ENCODE measurements at regions not wholly inside any gene's neighbourhood (a gene's known extent, or its start where the extent isn't known, plus 50 kb on each side); places are given as distances from the start of the nearest gene placed in this dataset.

GRCh38 chr16:59612094-59612493 lies 878.0 kb upstream of the GOT2 start:
- DNase-seq (ENCODE audit: insufficient read length) = no peak
- TF ChIP-seq TAF1 (IDR thresholded peaks at IDR 0.05; ENCODE audit: borderline replicate concordance, low read depth, low read length) (no peak), POLR2A (IDR thresholded peaks at IDR 0.05; ENCODE audit: low read depth, low read length) (no peak), POLR2AphosphoS5 (IDR thresholded peaks at IDR 0.05; ENCODE audit: low read depth, low read length) (no peak)
- no peak for FAIRE-seq

GRCh38 chr16:59611556-59611955 lies 877.4 kb upstream of the GOT2 start:
- TF ChIP-seq POLR2AphosphoS5 (IDR thresholded peaks at IDR 0.05; ENCODE audit: low read depth, low read length) (no peak), POLR2A (IDR thresholded peaks at IDR 0.05; ENCODE audit: low read depth, low read length) (no peak), TAF1 (IDR thresholded peaks at IDR 0.05; ENCODE audit: borderline replicate concordance, low read depth, low read length) (no peak)
- DNase-seq (ENCODE audit: insufficient read length) (no peak), FAIRE-seq (no peak)

GRCh38 chr16:59605706-59606105 lies 871.6 kb upstream of the GOT2 start:
- no peak for TF ChIP-seq TAF1 (IDR thresholded peaks at IDR 0.05; ENCODE audit: borderline replicate concordance, low read depth, low read length)
- TF ChIP-seq POLR2A (IDR thresholded peaks at IDR 0.05; ENCODE audit: low read depth, low read length) = no peak
- TF ChIP-seq POLR2AphosphoS5 (IDR thresholded peaks at IDR 0.05; ENCODE audit: low read depth, low read length) = no peak
- no peak for FAIRE-seq
- no peak for DNase-seq (ENCODE audit: insufficient read length)

GRCh38 chr16:59604354-59604753 lies 870.2 kb upstream of the GOT2 start:
- TF ChIP-seq POLR2AphosphoS5 (IDR thresholded peaks at IDR 0.05; ENCODE audit: low read depth, low read length) = no peak
- no peak for DNase-seq (ENCODE audit: insufficient read length)
- FAIRE-seq = no peak

GRCh38 chr16:59601452-59601851 lies 867.3 kb upstream of the GOT2 start:
- DNase-seq (ENCODE audit: insufficient read length) = no peak
- TF ChIP-seq TAF1 (IDR thresholded peaks at IDR 0.05; ENCODE audit: borderline replicate concordance, low read depth, low read length) = no peak
- no peak for TF ChIP-seq POLR2AphosphoS5 (IDR thresholded peaks at IDR 0.05; ENCODE audit: low read depth, low read length)
- TF ChIP-seq POLR2A (IDR thresholded peaks at IDR 0.05; ENCODE audit: low read depth, low read length) = no peak
- FAIRE-seq = no peak

GRCh38 chr16:59597269-59597668 lies 863.2 kb upstream of the GOT2 start:
- FAIRE-seq = no peak
- TF ChIP-seq POLR2AphosphoS5 (IDR thresholded peaks at IDR 0.05; ENCODE audit: low read depth, low read length) = no peak
- TF ChIP-seq TAF1 (IDR thresholded peaks at IDR 0.05; ENCODE audit: borderline replicate concordance, low read depth, low read length) = no peak
- no peak for TF ChIP-seq POLR2A (IDR thresholded peaks at IDR 0.05; ENCODE audit: low read depth, low read length)
- no peak for DNase-seq (ENCODE audit: insufficient read length)

- FAIRE-seq (no peak), DNase-seq (ENCODE audit: insufficient read length) (no peak)
- TF ChIP-seq TAF1 (IDR thresholded peaks at IDR 0.05; ENCODE audit: borderline replicate concordance, low read depth, low read length) = no peak
- no peak for TF ChIP-seq POLR2AphosphoS5 (IDR thresholded peaks at IDR 0.05; ENCODE audit: low read depth, low read length)
- no peak for TF ChIP-seq POLR2A (IDR thresholded peaks at IDR 0.05; ENCODE audit: low read depth, low read length)
Observed at GRCh38 chr16:59596693-59597092, 862.6 kb upstream of the GOT2 start.

- no peak for DNase-seq (ENCODE audit: insufficient read length)
- TF ChIP-seq POLR2A (IDR thresholded peaks at IDR 0.05; ENCODE audit: low read depth, low read length) (no peak), POLR2AphosphoS5 (IDR thresholded peaks at IDR 0.05; ENCODE audit: low read depth, low read length) (no peak), TAF1 (IDR thresholded peaks at IDR 0.05; ENCODE audit: borderline replicate concordance, low read depth, low read length) (no peak)
Observed at GRCh38 chr16:59593194-59593661, 859.1 kb upstream of the GOT2 start.

GRCh38 chr16:59591480-59591879 lies 857.4 kb upstream of the GOT2 start:
- no peak for DNase-seq (ENCODE audit: insufficient read length)
- TF ChIP-seq TAF1 (IDR thresholded peaks at IDR 0.05; ENCODE audit: borderline replicate concordance, low read depth, low read length) (no peak), POLR2A (IDR thresholded peaks at IDR 0.05; ENCODE audit: low read depth, low read length) (no peak), POLR2AphosphoS5 (IDR thresholded peaks at IDR 0.05; ENCODE audit: low read depth, low read length) (no peak)
- FAIRE-seq = no peak

More at GRCh38 chr16:59593194-59593661, 859.1 kb upstream of the GOT2 start:
- no peak for FAIRE-seq

- TF ChIP-seq TAF1 (IDR thresholded peaks at IDR 0.05; ENCODE audit: borderline replicate concordance, low read depth, low read length) (no peak), POLR2AphosphoS5 (IDR thresholded peaks at IDR 0.05; ENCODE audit: low read depth, low read length) (no peak), POLR2A (IDR thresholded peaks at IDR 0.05; ENCODE audit: low read depth, low read length) (no peak)
- no peak for DNase-seq (ENCODE audit: insufficient read length)
- FAIRE-seq = no peak
Observed at GRCh38 chr16:59590845-59591244, 856.7 kb upstream of the GOT2 start.

- TF ChIP-seq POLR2A (IDR thresholded peaks at IDR 0.05; ENCODE audit: low read depth, low read length) (no peak), TAF1 (IDR thresholded peaks at IDR 0.05; ENCODE audit: borderline replicate concordance, low read depth, low read length) (no peak), POLR2AphosphoS5 (IDR thresholded peaks at IDR 0.05; ENCODE audit: low read depth, low read length) (no peak)
- DNase-seq (ENCODE audit: insufficient read length) = no peak
- FAIRE-seq = no peak
Observed at GRCh38 chr16:59586331-59586730, 852.2 kb upstream of the GOT2 start.

GRCh38 chr16:59574296-59574695 lies 840.2 kb upstream of the GOT2 start:
- TF ChIP-seq POLR2AphosphoS5 (IDR thresholded peaks at IDR 0.05; ENCODE audit: low read depth, low read length) = no peak
- FAIRE-seq (no peak), DNase-seq (ENCODE audit: insufficient read length) (no peak)

All from GM12892 (cell line).